ENCODE measurements at regions not wholly inside any gene's neighbourhood (a gene's known extent, or its start where the extent isn't known, plus 50 kb on each side); places are given as distances from the start of the nearest gene placed in this dataset.

- Histone ChIP-seq H3K4me3 (ENCODE audit: insufficient read depth, low read depth, low read length) (no peak overlapping the region), H3K4me2 (ENCODE audit: low read length) (no peak overlapping the region), H3K4me1 (ENCODE audit: insufficient read depth, low read length) (no peaks in the 10 kb centered on the region), H3K9me3 (ENCODE audit: insufficient read depth, low read depth, low read length) (no peaks in the 10 kb centered on the region), H3K9ac (ENCODE audit: low read length) (no peak overlapping the region), H2AFZ (ENCODE audit: low read depth, low read length) (no peak overlapping the region), H3K27me3 (ENCODE audit: insufficient read depth, low read length) (peaks cover 3% of the 10 kb centered on the region), H3K36me3 (ENCODE audit: insufficient read depth, low read length) (no peaks in the 10 kb centered on the region), H3K79me2 (ENCODE audit: insufficient read depth, low read length) (no peaks in the 10 kb centered on the region), H4K20me1 (ENCODE audit: insufficient read depth, low read length) (no peaks in the 10 kb centered on the region), H3K27ac (ENCODE audit: low read depth, low read length) (no peak overlapping the region)
- H3K27ac Mint-ChIP-seq (ENCODE audit: unreplicated experiment): no peak overlapping the region
- no peak for DNase-seq (ENCODE audit: low read depth)
- H3K4me3 Mint-ChIP-seq (ENCODE audit: unreplicated experiment): no peak overlapping the region
- H3K27me3 Mint-ChIP-seq (ENCODE audit: low read depth, unreplicated experiment): peaks cover 20% of the 10 kb centered on the region
- FAIRE-seq: no peak
- H3K4me1 Mint-ChIP-seq (ENCODE audit: low read depth, unreplicated experiment): no peaks in the 10 kb centered on the region
- no peaks in the 10 kb centered on the region for H3K36me3 Mint-ChIP-seq (ENCODE audit: low read depth, unreplicated experiment)
- H3K9me3 Mint-ChIP-seq (ENCODE audit: unreplicated experiment): peaks cover 2% of the 10 kb centered on the region
- TF ChIP-seq EZH2 (IDR thresholded peaks at IDR 0.05; ENCODE audit: insufficient read depth, low read length) (no peak), CTCF (IDR thresholded peaks at IDR 0.05; ENCODE audit: insufficient read depth, low read depth, low read length) (no peak)
Observed at GRCh38 chr7:35553519-35553918, 141.4 kb downstream of the HERPUD2 start.

- Mint-ChIP-seq H3K27ac (ENCODE audit: unreplicated experiment) (no peak overlapping the region), H3K36me3 (ENCODE audit: low read depth, unreplicated experiment) (no peaks in the 10 kb centered on the region), H3K4me3 (ENCODE audit: unreplicated experiment) (no peak overlapping the region), H3K27me3 (ENCODE audit: low read depth, unreplicated experiment) (peaks cover 27% of the 10 kb centered on the region), H3K9me3 (ENCODE audit: unreplicated experiment) (peaks cover 2% of the 10 kb centered on the region), H3K4me1 (ENCODE audit: low read depth, unreplicated experiment) (no peaks in the 10 kb centered on the region)
- no peak for TF ChIP-seq EZH2 (IDR thresholded peaks at IDR 0.05; ENCODE audit: insufficient read depth, low read length)
- no peak for TF ChIP-seq CTCF (IDR thresholded peaks at IDR 0.05; ENCODE audit: insufficient read depth, low read depth, low read length)
- Histone ChIP-seq H3K4me3 (ENCODE audit: insufficient read depth, low read depth, low read length) (no peak overlapping the region), H3K4me1 (ENCODE audit: insufficient read depth, low read length) (no peaks in the 10 kb centered on the region), H3K36me3 (ENCODE audit: insufficient read depth, low read length) (no peaks in the 10 kb centered on the region), H3K79me2 (ENCODE audit: insufficient read depth, low read length) (no peaks in the 10 kb centered on the region), H4K20me1 (ENCODE audit: insufficient read depth, low read length) (no peaks in the 10 kb centered on the region), H3K27me3 (ENCODE audit: insufficient read depth, low read length) (peaks cover 3% of the 10 kb centered on the region), H3K9me3 (ENCODE audit: insufficient read depth, low read depth, low read length) (no peaks in the 10 kb centered on the region), H3K4me2 (ENCODE audit: low read length) (no peak overlapping the region), H2AFZ (ENCODE audit: low read depth, low read length) (no peak overlapping the region), H3K27ac (ENCODE audit: low read depth, low read length) (no peak overlapping the region), H3K9ac (ENCODE audit: low read length) (no peak overlapping the region)
- FAIRE-seq: no peak
- no peak for DNase-seq (ENCODE audit: low read depth)
Observed at GRCh38 chr7:35552691-35553090, 142.2 kb downstream of the HERPUD2 start.

- no peak for DNase-seq (ENCODE audit: low read depth)
- Histone ChIP-seq H3K9me3 (ENCODE audit: insufficient read depth, low read depth, low read length) (no peaks in the 10 kb centered on the region), H3K27ac (ENCODE audit: low read depth, low read length) (no peak overlapping the region), H3K4me3 (ENCODE audit: insufficient read depth, low read depth, low read length) (no peak overlapping the region), H3K79me2 (ENCODE audit: insufficient read depth, low read length) (no peaks in the 10 kb centered on the region), H3K4me1 (ENCODE audit: insufficient read depth, low read length) (no peaks in the 10 kb centered on the region), H3K27me3 (ENCODE audit: insufficient read depth, low read length) (peaks cover 8% of the 10 kb centered on the region), H4K20me1 (ENCODE audit: insufficient read depth, low read length) (no peaks in the 10 kb centered on the region), H3K9ac (ENCODE audit: low read length) (no peak overlapping the region), H2AFZ (ENCODE audit: low read depth, low read length) (no peak overlapping the region), H3K36me3 (ENCODE audit: insufficient read depth, low read length) (no peaks in the 10 kb centered on the region), H3K4me2 (ENCODE audit: low read length) (no peak overlapping the region)
- Mint-ChIP-seq H3K9me3 (ENCODE audit: unreplicated experiment) (no peaks in the 10 kb centered on the region), H3K4me1 (ENCODE audit: low read depth, unreplicated experiment) (no peaks in the 10 kb centered on the region), H3K4me3 (ENCODE audit: unreplicated experiment) (no peak overlapping the region), H3K27ac (ENCODE audit: unreplicated experiment) (no peak overlapping the region), H3K36me3 (ENCODE audit: low read depth, unreplicated experiment) (no peaks in the 10 kb centered on the region), H3K27me3 (ENCODE audit: low read depth, unreplicated experiment) (peaks cover 35% of the 10 kb centered on the region)
- TF ChIP-seq CTCF (IDR thresholded peaks at IDR 0.05; ENCODE audit: insufficient read depth, low read depth, low read length): no peak
- no peak for TF ChIP-seq EZH2 (IDR thresholded peaks at IDR 0.05; ENCODE audit: insufficient read depth, low read length)
- no peak for FAIRE-seq
Observed at GRCh38 chr7:35551321-35552081, 143.4 kb downstream of the HERPUD2 start.
